ENCODE measurements at regions not wholly inside any gene's neighbourhood (a gene's known extent, or its start where the extent isn't known, plus 50 kb on each side); places are given as distances from the start of the nearest gene placed in this dataset.
A peak's percentile ranks its signal among the peaks of the same experiment; 100 is the strongest.

DNA sequence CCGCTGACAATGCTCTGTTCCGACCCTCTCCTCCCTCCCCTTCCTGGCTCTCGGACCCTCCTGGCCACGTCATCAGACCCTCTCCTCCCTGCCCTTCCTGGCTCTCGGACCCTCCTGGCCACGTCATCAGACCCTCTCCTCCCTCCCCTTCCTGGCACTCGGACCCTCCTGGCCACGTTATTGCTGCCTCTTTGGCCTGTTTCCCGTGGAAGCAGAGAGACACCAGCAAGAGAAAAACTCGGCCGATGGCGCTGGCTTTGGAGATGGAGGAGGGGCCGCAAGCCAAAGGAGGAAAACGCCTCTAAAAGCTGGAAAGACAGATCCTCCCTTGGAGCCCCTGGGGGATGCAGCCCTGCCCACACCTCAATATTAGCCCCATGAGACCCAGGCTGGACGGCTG lies 463.3 kb downstream of the BRD1 start:
- TF ChIP-seq CREB1 (IDR thresholded peaks at IDR 0.05) = peak; percentile 83
- TF ChIP-seq CREB1 (CRISPR knock-in tag; IDR thresholded peaks at IDR 0.05) = no peak
- no peak for TF ChIP-seq NFE2L1 (CRISPR knock-in tag; IDR thresholded peaks at IDR 0.05; ENCODE audit: borderline replicate concordance)
- DNase-seq (ENCODE audit: low spot score) (no peak), ATAC-seq (no peak), FAIRE-seq (no peak)
- ChIA-PET CTCF (ENCODE audit: low intra/inter-chr PET ratio, low total read pairs) (no interaction called here), POLR2A (no interaction called here)
- H3K4me2 ChIP-seq (ENCODE audit: low read depth, low read length) = no peak overlapping the region
- no peak overlapping the region for H3K27ac ChIP-seq (ENCODE audit: extremely low read length, insufficient read depth, low read length)
- no peaks in the 10 kb centered on the region for H3K79me2 ChIP-seq (ENCODE audit: insufficient read depth, low read length)
- no peak overlapping the region for H3K9ac ChIP-seq (ENCODE audit: insufficient read depth, low read depth, low read length)
- intact Hi-C loops (cut with micrococcal nuclease; ENCODE audit: unreplicated experiment) (no loop called here), in situ Hi-C loops (cut with HindIII; ENCODE audit: extremely low pct_ligation_motif_present, low pct_unique_long_range_greater_than_20kb) (no loop called here)
- no peaks in the 10 kb centered on the region for H4K20me1 ChIP-seq (ENCODE audit: insufficient read depth, low read length)
- H3K36me3 ChIP-seq (replicated peaks in 1 of 2; ENCODE audit: control insufficient read depth in 1 of 2, insufficient read depth in 2 of 2, low read length in 2 of 2) = no peaks in the 10 kb centered on the region
- H3K4me1 ChIP-seq (ENCODE audit: insufficient read depth, low read length) = no peaks in the 10 kb centered on the region
- H3K27me3 ChIP-seq (ENCODE audit: control insufficient read depth in 1 of 2, insufficient read depth in 2 of 2, low read length in 2 of 2) = peaks cover 5 to 37% of the 10 kb centered on the region in 2 experiments; a peak in 4 of 5 replicates
- peaks cover 8% of the 10 kb centered on the region for H3K9me3 ChIP-seq (ENCODE audit: low read length)
- H3K4me3 ChIP-seq (replicated peaks in 1 of 3; ENCODE audit: insufficient read depth in 1 of 3, low read depth in 2 of 3, low read length in 3 of 3) = no peak overlapping the region
- no peak overlapping the region for H2AFZ ChIP-seq (ENCODE audit: low read length)
- BruUV-seq (replicated peaks) = no TSS peak
- WGBS (ENCODE audit: low lambda C conversion rate) = 27% methylated on average over 12 of the region's 15 CpGs

DNA sequence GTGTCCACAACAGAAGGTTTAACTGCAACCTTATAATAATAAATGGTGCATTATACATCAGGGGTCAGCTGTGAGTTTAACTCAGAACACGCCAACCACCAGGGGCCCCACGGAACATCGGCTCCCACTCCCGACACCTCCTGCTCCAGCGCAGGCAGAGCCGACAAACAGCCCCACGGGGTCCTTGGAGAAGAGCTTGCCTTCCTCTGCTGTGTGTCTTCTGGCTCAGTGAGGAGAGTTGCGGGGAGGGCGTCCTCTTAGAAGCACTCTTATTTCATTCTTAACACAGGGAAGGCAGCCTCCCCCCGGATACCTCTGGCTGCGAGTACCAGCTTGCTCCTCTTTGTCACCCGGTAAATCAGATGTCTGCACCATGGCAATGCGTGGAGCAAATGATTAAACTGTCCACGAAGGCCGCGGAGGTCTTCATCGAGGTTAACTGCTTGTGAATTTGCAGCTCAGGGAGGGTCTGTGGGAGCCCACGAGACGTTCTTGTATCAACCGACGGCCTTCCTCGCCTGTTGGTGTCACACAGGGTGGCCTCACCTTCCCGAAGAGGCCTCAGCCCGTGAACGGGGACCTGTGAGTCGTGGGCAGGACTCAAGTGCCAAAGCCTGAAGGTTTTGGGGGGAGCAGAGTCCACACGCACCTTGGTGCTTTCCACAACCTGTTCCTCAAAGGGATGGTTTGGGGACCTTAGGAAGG lies 464.0 kb downstream of the BRD1 start:
- H3K4me3 ChIP-seq (replicated peaks in 1 of 3; ENCODE audit: insufficient read depth in 1 of 3, low read depth in 2 of 3, low read length in 3 of 3) = no peak overlapping the region
- H3K36me3 ChIP-seq (replicated peaks in 1 of 2; ENCODE audit: control insufficient read depth in 1 of 2, insufficient read depth in 2 of 2, low read length in 2 of 2) = no peaks in the 10 kb centered on the region
- no TSS peak for BruUV-seq (replicated peaks)
- H2AFZ ChIP-seq (ENCODE audit: low read length) = no peak overlapping the region
- no peak overlapping the region for H3K9ac ChIP-seq (ENCODE audit: insufficient read depth, low read depth, low read length)
- POLR2A ChIA-PET = no interaction called here
- no peak overlapping the region for H3K4me2 ChIP-seq (ENCODE audit: low read depth, low read length)
- FAIRE-seq (no peak), ATAC-seq (no peak), DNase-seq (ENCODE audit: low spot score) (no peak)
- CTCF ChIA-PET (ENCODE audit: low intra/inter-chr PET ratio, low total read pairs) = no interaction called here
- no peaks in the 10 kb centered on the region for H4K20me1 ChIP-seq (ENCODE audit: insufficient read depth, low read length)
- no peak overlapping the region for H3K27ac ChIP-seq (ENCODE audit: extremely low read length, insufficient read depth, low read length)
- H3K27me3 ChIP-seq (ENCODE audit: control insufficient read depth in 1 of 2, insufficient read depth in 2 of 2, low read length in 2 of 2) = peaks cover 3 to 34% of the 10 kb centered on the region in 2 experiments; a peak in 4 of 5 replicates
- in situ Hi-C loops (cut with HindIII; ENCODE audit: extremely low pct_ligation_motif_present, low pct_unique_long_range_greater_than_20kb) = no loop called here
- intact Hi-C loops (cut with micrococcal nuclease; ENCODE audit: unreplicated experiment) = no loop called here
- WGBS (ENCODE audit: low lambda C conversion rate) = 41% methylated on average over 21 of the region's 27 CpGs
- H3K79me2 ChIP-seq (ENCODE audit: insufficient read depth, low read length) = no peaks in the 10 kb centered on the region
- no peaks in the 10 kb centered on the region for H3K4me1 ChIP-seq (ENCODE audit: insufficient read depth, low read length)
- peaks cover 8% of the 10 kb centered on the region for H3K9me3 ChIP-seq (ENCODE audit: low read length)
- TF ChIP-seq, protein P1, sequence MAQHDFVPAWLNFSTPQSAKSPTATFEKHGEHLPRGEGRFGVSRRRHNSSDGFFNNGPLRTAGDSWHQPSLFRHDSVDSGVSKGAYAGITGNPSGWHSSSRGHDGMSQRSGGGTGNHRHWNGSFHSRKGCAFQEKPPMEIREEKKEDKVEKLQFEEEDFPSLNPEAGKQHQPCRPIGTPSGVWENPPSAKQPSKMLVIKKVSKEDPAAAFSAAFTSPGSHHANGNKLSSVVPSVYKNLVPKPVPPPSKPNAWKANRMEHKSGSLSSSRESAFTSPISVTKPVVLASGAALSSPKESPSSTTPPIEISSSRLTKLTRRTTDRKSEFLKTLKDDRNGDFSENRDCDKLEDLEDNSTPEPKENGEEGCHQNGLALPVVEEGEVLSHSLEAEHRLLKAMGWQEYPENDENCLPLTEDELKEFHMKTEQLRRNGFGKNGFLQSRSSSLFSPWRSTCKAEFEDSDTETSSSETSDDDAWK (CRISPR knock-in tag; IDR thresholded peaks at IDR 0.05) = no peak
- TF ChIP-seq, protein P2, sequence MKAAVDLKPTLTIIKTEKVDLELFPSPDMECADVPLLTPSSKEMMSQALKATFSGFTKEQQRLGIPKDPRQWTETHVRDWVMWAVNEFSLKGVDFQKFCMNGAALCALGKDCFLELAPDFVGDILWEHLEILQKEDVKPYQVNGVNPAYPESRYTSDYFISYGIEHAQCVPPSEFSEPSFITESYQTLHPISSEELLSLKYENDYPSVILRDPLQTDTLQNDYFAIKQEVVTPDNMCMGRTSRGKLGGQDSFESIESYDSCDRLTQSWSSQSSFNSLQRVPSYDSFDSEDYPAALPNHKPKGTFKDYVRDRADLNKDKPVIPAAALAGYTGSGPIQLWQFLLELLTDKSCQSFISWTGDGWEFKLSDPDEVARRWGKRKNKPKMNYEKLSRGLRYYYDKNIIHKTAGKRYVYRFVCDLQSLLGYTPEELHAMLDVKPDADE (CRISPR knock-in tag; IDR thresholded peaks at IDR 0.05) = no peak
- TF ChIP-seq, protein P3, sequence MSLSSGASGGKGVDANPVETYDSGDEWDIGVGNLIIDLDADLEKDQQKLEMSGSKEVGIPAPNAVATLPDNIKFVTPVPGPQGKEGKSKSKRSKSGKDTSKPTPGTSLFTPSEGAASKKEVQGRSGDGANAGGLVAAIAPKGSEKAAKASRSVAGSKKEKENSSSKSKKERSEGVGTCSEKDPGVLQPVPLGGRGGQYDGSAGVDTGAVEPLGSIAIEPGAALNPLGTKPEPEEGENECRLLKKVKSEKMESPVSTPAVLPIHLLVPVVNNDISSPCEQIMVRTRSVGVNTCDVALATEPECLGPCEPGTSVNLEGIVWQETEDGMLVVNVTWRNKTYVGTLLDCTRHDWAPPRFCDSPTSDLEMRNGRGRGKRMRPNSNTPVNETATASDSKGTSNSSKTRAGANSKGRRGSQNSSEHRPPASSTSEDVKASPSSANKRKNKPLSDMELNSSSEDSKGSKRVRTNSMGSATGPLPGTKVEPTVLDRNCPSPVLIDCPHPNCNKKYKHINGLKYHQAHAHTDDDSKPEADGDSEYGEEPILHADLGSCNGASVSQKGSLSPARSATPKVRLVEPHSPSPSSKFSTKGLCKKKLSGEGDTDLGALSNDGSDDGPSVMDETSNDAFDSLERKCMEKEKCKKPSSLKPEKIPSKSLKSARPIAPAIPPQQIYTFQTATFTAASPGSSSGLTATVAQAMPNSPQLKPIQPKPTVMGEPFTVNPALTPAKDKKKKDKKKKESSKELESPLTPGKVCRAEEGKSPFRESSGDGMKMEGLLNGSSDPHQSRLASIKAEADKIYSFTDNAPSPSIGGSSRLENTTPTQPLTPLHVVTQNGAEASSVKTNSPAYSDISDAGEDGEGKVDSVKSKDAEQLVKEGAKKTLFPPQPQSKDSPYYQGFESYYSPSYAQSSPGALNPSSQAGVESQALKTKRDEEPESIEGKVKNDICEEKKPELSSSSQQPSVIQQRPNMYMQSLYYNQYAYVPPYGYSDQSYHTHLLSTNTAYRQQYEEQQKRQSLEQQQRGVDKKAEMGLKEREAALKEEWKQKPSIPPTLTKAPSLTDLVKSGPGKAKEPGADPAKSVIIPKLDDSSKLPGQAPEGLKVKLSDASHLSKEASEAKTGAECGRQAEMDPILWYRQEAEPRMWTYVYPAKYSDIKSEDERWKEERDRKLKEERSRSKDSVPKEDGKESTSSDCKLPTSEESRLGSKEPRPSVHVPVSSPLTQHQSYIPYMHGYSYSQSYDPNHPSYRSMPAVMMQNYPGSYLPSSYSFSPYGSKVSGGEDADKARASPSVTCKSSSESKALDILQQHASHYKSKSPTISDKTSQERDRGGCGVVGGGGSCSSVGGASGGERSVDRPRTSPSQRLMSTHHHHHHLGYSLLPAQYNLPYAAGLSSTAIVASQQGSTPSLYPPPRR (CRISPR knock-in tag; IDR thresholded peaks at IDR 0.05; ENCODE audit: borderline replicate concordance) = no peak
- TF ChIP-seq NONO (IDR thresholded peaks at IDR 0.05) (no peak), NONO (CRISPR knock-in tag; conservative IDR thresholded peaks at IDR 0.05) (no peak)
- TF ChIP-seq, protein P4, sequence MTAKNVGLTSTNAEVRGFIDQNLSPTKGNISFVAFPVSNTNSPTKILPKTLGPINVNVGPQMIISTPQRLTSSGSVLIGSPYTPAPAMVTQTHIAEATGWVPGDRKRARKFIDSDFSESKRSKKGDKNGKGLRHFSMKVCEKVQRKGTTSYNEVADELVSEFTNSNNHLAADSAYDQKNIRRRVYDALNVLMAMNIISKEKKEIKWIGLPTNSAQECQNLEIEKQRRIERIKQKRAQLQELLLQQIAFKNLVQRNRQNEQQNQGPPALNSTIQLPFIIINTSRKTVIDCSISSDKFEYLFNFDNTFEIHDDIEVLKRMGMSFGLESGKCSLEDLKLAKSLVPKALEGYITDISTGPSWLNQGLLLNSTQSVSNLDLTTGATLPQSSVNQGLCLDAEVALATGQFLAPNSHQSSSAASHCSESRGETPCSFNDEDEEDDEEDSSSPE (CRISPR knock-in tag; IDR thresholded peaks at IDR 0.05) = no peak

All from HepG2 (cell line).